GM21381 (cell line): ENCODE measurements at regions not wholly inside any gene's neighbourhood (a gene's known extent, or its start where the extent isn't known, plus 50 kb on each side); places are given as distances from the start of the nearest gene placed in this dataset.

Source experiments
- ATAC-seq: cut with Tn5 transposase; IDR thresholded peaks from one replicate; pipeline ENCODE4 v1.9.1; 2021; ENCODE audit warnings: mild to moderate bottlenecking, moderate library complexity; ENCODE audit not compliant: unreplicated experiment

GRCh38 chr1:207971331-207972219 is 60.6 kb upstream of the CD34 start:
- no peak for ATAC-seq

GRCh38 chr1:207970329-207971233 is 59.7 kb upstream of the CD34 start:
- no peak for ATAC-seq

- ATAC-seq, result no peak
Measured at GRCh38 chr1:207969528-207969927, 58.6 kb upstream of the CD34 start.

GRCh38 chr1:207968521-207969009 is 57.6 kb upstream of the CD34 start:
- ATAC-seq, result no peak

GRCh38 chr1:207967703-207968102 is 56.8 kb upstream of the CD34 start:
- no peak for ATAC-seq

GRCh38 chr1:207966521-207966920 is 55.6 kb upstream of the CD34 start:
- ATAC-seq, result no peak

- no peak for ATAC-seq
Measured at GRCh38 chr1:207965392-207966387, 54.8 kb upstream of the CD34 start.

- ATAC-seq, result no peak
Measured at GRCh38 chr1:207964195-207964966, 53.5 kb upstream of the CD34 start.

GRCh38 chr1:207963427-207964194 is 52.7 kb upstream of the CD34 start:
- ATAC-seq, result peak; percentile 89

- peak; percentile 22 for ATAC-seq
Measured at GRCh38 chr1:207962716-207963426, 51.9 kb upstream of the CD34 start.
